ENCODE measurements at regions not wholly inside any gene's neighbourhood (a gene's known extent, or its start where the extent isn't known, plus 50 kb on each side); places are given as distances from the start of the nearest gene placed in this dataset.

DNA sequence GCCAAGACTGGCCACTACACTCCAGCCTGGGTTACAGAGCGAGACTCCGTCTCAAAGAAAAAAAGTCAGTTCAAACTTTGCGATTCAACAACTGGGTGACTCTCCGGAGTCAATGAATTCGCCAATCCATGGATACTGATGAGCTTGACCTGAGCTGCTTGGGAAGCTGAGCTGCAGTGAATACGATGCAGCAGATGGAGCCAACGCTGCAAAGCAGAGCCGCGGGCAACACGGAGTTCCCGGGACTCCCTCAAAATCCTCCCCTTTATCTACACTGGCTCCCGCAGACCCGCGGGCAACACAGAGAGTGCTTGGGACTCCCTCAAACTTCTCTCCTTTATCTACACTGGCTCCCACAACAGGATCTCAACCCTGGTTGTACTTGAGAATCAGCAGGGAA is 62.6 kb upstream of the SALL4 start:
- TF ChIP-seq RARB (CRISPR knock-in tag; IDR thresholded peaks at IDR 0.05): no peak
- TF ChIP-seq ZNF565 (CRISPR knock-in tag; conservative IDR thresholded peaks at IDR 0.05; ENCODE audit: low read depth): no peak
- TF ChIP-seq TOX (CRISPR knock-in tag; IDR thresholded peaks at IDR 0.05; ENCODE audit: borderline replicate concordance): no peak
- TF ChIP-seq PPARA (CRISPR knock-in tag; IDR thresholded peaks at IDR 0.05; ENCODE audit: borderline replicate concordance): no peak
- TF ChIP-seq, protein P1, sequence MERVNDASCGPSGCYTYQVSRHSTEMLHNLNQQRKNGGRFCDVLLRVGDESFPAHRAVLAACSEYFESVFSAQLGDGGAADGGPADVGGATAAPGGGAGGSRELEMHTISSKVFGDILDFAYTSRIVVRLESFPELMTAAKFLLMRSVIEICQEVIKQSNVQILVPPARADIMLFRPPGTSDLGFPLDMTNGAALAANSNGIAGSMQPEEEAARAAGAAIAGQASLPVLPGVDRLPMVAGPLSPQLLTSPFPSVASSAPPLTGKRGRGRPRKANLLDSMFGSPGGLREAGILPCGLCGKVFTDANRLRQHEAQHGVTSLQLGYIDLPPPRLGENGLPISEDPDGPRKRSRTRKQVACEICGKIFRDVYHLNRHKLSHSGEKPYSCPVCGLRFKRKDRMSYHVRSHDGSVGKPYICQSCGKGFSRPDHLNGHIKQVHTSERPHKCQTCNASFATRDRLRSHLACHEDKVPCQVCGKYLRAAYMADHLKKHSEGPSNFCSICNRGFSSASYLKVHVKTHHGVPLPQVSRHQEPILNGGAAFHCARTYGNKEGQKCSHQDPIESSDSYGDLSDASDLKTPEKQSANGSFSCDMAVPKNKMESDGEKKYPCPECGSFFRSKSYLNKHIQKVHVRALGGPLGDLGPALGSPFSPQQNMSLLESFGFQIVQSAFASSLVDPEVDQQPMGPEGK (CRISPR knock-in tag; IDR thresholded peaks at IDR 0.05; ENCODE audit: borderline replicate concordance): no peak
- TF ChIP-seq ZFP30 (CRISPR knock-in tag; IDR thresholded peaks at IDR 0.05): no peak
- no peak for TF ChIP-seq CSDC2 (CRISPR knock-in tag; IDR thresholded peaks at IDR 0.05)
- no peak for TF ChIP-seq ZNF8 (CRISPR knock-in tag; IDR thresholded peaks at IDR 0.05)
- TF ChIP-seq, protein P2, sequence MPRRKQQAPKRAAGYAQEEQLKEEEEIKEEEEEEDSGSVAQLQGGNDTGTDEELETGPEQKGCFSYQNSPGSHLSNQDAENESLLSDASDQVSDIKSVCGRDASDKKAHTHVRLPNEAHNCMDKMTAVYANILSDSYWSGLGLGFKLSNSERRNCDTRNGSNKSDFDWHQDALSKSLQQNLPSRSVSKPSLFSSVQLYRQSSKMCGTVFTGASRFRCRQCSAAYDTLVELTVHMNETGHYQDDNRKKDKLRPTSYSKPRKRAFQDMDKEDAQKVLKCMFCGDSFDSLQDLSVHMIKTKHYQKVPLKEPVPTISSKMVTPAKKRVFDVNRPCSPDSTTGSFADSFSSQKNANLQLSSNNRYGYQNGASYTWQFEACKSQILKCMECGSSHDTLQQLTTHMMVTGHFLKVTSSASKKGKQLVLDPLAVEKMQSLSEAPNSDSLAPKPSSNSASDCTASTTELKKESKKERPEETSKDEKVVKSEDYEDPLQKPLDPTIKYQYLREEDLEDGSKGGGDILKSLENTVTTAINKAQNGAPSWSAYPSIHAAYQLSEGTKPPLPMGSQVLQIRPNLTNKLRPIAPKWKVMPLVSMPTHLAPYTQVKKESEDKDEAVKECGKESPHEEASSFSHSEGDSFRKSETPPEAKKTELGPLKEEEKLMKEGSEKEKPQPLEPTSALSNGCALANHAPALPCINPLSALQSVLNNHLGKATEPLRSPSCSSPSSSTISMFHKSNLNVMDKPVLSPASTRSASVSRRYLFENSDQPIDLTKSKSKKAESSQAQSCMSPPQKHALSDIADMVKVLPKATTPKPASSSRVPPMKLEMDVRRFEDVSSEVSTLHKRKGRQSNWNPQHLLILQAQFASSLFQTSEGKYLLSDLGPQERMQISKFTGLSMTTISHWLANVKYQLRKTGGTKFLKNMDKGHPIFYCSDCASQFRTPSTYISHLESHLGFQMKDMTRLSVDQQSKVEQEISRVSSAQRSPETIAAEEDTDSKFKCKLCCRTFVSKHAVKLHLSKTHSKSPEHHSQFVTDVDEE (CRISPR knock-in tag; IDR thresholded peaks at IDR 0.05): no peak
- TF ChIP-seq BACH2 (CRISPR knock-in tag; IDR thresholded peaks at IDR 0.05; ENCODE audit: borderline replicate concordance): no peak
- TF ChIP-seq ZC3H10 (CRISPR knock-in tag; IDR thresholded peaks at IDR 0.05): no peak
- no peak for TF ChIP-seq ESRRG (CRISPR knock-in tag; IDR thresholded peaks at IDR 0.05)
- TF ChIP-seq, protein P3, sequence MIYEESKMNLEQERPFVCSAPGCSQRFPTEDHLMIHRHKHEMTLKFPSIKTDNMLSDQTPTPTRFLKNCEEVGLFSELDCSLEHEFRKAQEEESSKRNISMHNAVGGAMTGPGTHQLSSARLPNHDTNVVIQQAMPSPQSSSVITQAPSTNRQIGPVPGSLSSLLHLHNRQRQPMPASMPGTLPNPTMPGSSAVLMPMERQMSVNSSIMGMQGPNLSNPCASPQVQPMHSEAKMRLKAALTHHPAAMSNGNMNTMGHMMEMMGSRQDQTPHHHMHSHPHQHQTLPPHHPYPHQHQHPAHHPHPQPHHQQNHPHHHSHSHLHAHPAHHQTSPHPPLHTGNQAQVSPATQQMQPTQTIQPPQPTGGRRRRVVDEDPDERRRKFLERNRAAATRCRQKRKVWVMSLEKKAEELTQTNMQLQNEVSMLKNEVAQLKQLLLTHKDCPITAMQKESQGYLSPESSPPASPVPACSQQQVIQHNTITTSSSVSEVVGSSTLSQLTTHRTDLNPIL (CRISPR knock-in tag; IDR thresholded peaks at IDR 0.05; ENCODE audit: low read depth): no peak

DNA sequence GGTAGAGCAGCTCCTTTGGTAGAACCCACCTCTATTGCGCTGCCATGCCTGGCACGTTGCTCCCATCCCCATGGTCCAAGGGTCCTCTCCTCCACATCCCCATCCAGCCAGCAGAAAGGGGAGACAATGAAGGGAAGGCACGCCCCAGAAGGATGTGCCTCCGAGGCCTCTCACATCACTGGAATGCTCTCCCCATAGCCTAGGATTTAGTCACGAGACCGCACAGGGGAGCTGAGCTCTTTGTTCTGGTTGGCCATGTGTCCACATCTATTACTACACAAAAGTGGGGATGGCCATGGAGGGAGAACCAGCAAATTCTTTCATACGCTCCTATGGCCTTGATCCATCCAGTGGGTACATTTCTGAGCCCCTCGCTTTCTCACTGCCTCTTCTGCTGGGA is 60.5 kb upstream of the SALL4 start:
- no peak for ATAC-seq
- TF ChIP-seq, protein P2 (CRISPR knock-in tag; IDR thresholded peaks at IDR 0.05): no peak
- no peak for TF ChIP-seq ARNTL (CRISPR knock-in tag; IDR thresholded peaks at IDR 0.05; ENCODE audit: borderline replicate concordance, low read depth)
- TF ChIP-seq, protein P4, sequence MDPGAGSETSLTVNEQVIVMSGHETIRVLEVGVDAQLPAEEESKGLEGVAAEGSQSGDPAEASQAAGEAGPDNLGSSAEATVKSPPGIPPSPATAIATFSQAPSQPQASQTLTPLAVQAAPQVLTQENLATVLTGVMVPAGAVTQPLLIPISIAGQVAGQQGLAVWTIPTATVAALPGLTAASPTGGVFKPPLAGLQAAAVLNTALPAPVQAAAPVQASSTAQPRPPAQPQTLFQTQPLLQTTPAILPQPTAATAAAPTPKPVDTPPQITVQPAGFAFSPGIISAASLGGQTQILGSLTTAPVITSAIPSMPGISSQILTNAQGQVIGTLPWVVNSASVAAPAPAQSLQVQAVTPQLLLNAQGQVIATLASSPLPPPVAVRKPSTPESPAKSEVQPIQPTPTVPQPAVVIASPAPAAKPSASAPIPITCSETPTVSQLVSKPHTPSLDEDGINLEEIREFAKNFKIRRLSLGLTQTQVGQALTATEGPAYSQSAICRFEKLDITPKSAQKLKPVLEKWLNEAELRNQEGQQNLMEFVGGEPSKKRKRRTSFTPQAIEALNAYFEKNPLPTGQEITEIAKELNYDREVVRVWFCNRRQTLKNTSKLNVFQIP (CRISPR knock-in tag; IDR thresholded peaks at IDR 0.05; ENCODE audit: borderline replicate concordance, low read depth): no peak
- TF ChIP-seq ZC3H10 (CRISPR knock-in tag; IDR thresholded peaks at IDR 0.05): no peak

More for the DNA sequence above, 62.6 kb upstream of the SALL4 start:
- ATAC-seq: no peak

DNA sequence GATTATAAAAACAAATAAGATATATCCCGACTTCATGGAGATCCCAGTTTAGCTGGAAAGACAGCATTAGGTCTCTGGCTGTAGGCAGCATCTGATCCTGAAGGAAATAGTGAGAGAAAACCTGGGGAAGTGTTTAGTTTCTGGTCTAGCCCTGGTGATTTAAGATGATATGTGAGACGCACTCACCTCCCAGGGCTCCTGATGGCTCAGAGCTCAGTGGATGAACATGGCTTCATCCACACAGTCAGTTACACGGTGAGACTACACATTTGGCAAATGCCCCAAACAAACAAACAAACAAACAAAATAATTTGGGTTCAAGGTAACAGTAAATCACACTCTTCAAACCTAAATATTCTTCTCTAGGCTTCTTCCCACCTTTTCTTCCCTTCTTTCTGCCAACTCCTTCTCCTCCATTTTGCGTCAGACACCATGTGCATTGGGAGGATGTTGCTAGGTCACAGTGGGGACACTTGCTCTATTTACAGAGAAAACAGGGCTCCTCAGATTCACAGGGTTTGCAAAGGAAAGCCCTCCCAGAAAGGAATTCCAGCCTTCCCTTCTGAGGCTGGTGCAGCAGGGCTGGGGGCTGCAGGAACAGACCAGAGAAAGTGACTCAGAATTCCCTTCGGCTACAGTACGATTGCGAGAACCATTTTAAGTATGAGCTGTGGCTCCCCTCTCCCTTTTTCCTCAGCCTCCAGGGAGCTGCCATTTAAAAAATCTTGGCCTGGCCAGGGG is 59.6 kb upstream of the SALL4 start:
- ATAC-seq: no peak
- TF ChIP-seq ISL1 (CRISPR knock-in tag; IDR thresholded peaks at IDR 0.05): no peak
- TF ChIP-seq, protein P3 (CRISPR knock-in tag; IDR thresholded peaks at IDR 0.05; ENCODE audit: low read depth): no peak
- TF ChIP-seq ZFP3 (CRISPR knock-in tag; IDR thresholded peaks at IDR 0.05): no peak
- TF ChIP-seq RARB (CRISPR knock-in tag; IDR thresholded peaks at IDR 0.05): no peak

All from SK-N-SH treated with all-trans-retinoic acid at 6 μM for 48 hours (cell line).